Jurkat, Clone E6-1 (cell line): ENCODE measurements at regions not wholly inside any gene's neighbourhood (a gene's known extent, or its start where the extent isn't known, plus 50 kb on each side); places are given as distances from the start of the nearest gene placed in this dataset.
"Not testable (repeated sequence)": the region's sequence is repeated elsewhere in the genome, so short reads cannot be mapped to it uniquely, and the experiment has no call there.

ENCODE experiments used
- DNase-seq: peaks from one replicate; pipeline ENCODE4 v3.0.0-alpha.2; 2011; ENCODE audit warnings: low read depth, low spot score
- H3K4me3 ChIP-seq: 2 replicates; pipeline ENCODE4 v1.5.1; 2011; ENCODE audit warnings: mild to moderate bottlenecking, low read length, control low read depth, moderate library complexity

DNA sequence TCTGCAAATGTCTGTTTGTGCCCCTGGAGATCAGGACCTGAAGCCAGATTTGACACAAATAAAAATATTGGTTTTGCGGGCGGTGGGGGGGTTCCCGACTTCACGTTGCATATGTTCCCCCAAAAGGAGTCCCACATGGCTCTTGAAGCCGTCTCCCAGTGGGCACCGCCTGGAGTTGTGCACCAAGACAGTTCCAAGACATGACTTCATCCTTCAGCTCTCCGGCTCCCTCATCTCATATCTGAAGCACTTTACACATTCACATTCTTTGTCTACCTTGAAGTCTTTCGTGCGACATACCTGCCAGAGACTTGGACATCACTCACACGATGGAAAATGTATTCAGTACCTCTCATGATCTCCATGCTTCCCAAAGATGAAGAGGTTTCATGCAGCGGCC lies 362.8 kb upstream of the FOXK1 start:
- no peak for DNase-seq
- H3K4me3 ChIP-seq = no peak overlapping the region

DNA sequence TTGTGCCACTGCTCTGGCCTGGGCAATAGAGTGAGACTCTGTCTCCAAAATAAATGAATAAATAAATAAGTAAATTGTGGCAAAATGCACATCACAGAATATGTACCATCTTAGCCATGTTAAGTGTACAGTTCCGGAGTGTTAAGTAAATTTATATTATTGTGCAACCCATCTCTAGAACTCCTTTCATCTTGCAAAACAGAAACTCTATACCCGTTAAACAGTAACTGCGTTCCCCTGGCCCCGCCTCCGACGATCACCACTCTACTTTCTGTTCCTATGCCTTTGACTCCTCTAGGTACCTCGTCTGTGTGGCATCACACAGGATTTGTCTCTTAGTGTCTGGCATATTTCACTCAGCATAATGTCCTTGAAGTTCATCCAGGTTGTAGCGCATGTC lies 356.4 kb upstream of the FOXK1 start:
- no peak for DNase-seq
- H3K4me3 ChIP-seq = no peak overlapping the region

DNA sequence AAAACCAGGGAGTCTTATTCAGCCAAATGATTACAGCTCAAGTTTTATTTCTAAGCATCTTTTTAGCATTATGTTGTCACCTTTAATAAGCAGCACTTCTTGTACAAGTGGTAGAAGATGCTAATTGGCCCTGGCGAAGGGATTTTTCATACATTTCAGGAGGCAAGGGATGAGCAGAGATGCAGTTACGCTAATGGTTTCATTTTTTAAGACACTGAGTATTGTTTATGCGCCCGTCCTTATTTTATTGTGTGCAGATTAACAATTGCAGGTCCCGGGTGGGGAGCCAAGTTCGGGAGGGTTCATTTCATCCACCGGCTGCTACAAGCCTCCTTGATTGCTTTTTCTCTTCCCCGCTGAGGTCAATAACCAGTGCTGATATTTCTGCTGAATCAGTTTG lies 350.4 kb upstream of the FOXK1 start:
- no peak overlapping the region for H3K4me3 ChIP-seq
- no peak for DNase-seq

DNA sequence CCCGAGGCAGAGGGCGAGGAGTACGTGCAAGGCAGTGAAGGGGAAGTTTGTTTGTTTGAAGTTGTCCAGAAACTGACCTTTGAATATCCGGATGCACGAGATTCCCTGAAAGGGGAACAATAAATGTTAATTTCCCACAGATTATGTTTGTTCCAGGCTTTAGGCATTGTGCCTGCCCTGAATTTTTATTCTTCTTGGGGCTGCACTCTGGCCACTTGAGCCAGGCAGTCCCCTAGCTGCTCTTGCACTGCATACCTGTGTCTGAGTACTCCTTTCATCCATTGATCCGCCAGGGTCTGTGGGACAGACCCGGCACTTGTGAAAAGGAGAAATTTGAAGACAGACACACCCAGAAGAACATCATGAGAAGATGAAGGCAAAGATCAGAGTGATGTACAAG lies 343.5 kb upstream of the FOXK1 start:
- no peak for DNase-seq
- no peak overlapping the region for H3K4me3 ChIP-seq

DNA sequence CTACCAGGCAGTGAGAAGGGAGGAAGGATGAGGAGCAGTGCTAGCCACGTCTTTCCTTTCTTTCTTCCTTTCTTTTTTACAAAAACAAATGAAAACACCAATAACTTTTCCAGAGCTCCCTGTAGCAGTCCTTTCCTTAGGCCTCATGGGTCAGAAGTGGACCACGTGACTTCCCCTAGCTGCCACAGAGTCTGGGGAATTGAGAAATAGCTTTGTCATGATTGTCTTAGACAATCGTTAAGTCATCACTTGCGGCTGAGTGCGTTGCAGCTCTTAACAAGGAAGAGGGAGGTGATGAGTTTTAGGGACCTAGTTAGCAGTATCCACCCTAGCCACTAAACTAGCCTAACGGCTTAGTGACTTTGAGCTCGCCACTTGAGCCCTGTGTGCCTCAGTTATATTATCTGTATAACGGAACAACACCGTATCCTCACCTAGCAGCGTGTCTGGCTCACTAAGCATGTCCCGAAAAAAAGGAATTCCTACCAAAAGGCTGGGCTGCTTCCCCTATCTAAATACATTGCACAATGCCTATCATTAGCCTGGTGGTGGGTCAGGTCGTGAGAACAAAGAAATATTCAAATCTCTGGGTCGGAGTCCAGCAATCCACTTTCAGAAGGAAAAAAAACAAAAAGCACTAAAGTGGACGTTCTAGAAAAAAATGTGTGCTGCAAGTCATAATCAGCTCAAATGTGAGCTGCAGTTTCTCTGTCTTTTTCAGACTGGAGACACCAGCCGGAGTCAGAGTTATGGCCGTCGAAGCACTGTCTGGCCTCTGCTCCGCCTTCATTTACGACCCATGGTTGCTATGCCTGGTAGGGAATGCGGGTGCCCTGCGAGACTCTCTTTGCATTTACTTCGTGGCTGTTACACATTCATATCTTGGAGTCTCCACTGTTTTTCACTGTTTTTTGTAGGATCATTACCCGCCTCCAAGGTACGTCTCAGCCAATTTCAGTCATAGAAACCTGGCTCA lies 338.5 kb upstream of the FOXK1 start:
- no peak overlapping the region for H3K4me3 ChIP-seq
- DNase-seq = no peak

DNA sequence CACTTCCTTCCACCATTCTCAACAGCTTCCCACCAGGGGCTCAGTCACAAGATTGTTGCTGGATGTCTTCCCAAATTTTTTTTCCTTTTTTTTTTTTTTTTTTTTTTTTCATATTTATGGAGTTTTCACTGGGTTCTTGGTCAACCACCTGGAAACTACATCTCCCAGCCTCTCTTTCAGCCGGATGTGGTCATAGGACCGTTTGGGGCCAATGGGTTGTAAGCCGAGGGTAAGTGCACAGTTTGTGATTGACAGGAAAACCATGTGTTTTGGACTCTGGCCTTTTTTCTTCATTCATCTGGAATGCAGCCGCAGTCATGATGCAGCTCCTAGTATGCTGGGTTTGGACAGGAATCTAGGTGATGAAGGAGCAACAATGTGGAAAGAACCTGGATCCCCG lies 337.1 kb upstream of the FOXK1 start:
- DNase-seq = no peak
- H3K4me3 ChIP-seq = no peak overlapping the region

DNA sequence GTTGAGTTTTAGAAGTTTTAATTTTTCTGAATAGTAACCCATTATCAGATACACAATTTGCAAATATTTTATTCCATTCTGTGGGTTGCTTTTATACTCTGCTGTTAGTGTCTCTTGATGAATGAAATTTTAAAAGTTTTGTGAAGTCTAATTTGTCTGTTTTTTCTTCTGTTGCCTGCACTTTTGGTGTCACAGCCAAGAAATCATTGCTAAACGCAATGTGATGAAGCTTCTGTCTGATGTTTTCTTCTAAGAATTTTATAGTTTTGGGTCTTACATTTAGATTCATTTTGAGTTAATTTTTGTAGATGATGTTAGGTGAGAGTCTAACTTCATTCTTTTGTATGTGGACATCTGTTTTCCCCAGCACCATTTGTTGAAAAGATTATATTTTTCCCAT lies 330.0 kb upstream of the FOXK1 start:
- H3K4me3 ChIP-seq = no peak overlapping the region
- no peak for DNase-seq

DNA sequence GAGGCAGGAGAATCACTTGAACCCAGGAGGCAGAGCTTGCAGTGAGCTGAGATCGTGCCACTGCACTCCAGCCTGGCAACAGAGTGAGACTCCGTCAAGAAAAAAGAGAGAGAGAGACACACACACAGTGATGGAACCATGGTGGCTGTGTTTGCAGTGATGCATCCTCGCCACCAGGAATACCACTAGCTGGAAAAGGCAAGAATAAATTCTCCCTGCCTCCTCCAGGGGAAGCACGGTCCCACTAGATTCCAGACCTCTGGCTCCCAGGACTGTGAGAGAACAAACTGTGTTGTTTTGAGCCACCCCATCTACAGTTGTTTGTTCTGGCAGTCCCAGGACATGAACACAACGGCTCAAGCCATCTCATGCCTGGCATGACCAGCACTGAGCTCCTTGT lies 320.3 kb upstream of the FOXK1 start:
- no peak for DNase-seq
- H3K4me3 ChIP-seq = no peak overlapping the region

DNA sequence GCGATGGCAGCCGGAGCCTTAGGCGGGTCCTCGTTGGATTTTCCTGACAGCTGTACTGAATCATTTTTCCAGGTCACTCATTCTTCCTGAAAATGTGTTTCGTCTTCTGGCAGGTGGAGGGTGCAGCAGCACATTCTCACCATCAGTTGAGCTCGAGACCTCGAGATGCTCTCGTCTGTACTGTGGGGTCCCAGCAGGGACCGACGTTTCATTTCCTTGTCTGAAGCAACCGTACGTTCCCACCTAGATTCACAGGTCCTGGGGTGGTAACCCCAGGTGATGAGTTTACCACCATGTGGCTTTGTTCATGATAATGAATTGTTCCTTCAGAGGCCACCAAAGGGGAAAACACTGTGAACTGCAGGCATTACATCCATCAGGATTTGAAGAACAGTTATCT lies 298.5 kb upstream of the FOXK1 start:
- H3K4me3 ChIP-seq = no peak overlapping the region

DNA sequence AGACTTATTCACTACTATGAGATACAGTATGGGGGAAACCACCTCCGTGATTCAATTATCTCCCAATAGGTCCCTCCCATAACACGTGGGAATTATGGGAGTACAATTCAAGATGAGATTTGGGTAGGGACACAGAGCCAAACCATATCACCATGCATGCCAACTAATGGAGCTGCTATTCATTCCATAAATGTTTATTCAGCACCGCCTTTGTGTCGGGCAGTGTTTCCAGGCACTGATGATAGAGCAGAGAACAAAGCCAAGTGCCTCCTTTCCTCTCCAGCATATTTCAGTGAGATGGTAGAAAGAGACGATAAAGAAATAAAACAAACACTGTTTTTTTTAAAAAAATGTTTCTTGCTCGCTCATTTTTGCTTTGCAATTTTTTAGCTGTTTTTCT lies 295.9 kb upstream of the FOXK1 start:
- no peak overlapping the region for H3K4me3 ChIP-seq
- DNase-seq = no peak

More for the DNA sequence above, 298.5 kb upstream of the FOXK1 start:
- DNase-seq = no peak

DNA sequence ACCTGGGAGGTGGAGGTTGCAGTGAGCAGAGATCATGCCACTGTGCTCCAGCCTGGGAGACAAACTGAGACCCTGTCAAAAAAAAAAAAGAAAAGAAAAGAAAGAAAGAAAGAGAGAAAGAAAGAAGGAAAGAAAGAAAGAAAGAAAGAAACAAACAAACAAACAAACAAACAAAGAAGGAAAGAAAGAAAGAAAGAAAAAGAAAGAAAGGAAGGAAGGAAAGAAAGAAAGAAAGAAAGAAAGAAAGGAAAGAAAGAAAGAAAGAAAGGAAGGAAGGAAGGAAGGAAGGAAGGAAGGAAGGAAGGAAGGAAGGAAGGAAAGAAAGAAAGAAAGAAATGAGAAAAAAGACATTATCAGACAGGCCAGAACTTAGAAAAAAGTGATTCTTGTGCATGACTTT lies 291.0 kb upstream of the FOXK1 start:
- DNase-seq, H3K4me3 ChIP-seq: not testable (repeated sequence)

DNA sequence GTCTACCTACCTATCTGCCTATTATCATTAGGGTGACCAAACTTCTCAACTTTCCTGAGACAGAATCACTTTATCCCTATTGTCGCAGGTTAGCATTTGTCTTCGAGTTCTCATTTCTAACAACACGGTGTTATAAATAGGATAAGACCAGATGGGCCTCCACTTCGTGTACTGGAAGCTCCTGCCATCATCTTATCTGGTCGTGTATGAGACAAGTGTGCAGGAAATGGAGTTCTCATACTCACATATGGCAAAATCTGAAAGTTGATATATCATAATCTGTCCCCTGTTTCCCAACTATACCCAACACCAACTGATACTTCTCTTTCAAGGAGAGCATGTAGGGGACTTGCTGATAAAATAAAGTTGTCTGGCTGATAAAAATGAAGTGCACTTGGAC lies 287.4 kb upstream of the FOXK1 start:
- H3K4me3 ChIP-seq = no peak overlapping the region
- no peak for DNase-seq

DNA sequence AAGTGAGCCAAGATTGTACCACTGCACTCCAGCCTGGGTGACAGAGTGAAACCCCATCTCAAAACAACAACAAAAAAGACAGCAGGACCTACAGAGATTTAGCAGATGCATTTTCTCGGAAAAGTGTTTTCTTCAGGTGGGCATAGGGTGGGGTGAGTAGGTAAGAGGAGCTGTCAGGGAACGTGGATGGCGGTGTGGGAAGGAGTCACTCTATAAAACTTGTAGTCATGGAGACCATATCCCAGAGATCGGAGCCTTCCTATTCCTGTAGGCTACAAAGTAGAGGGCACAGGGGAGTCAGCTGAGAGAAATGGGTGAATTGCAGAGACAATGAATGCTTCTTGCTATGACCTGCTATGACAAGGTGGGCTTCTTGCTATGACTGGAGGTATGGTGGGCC lies 283.0 kb upstream of the FOXK1 start:
- DNase-seq = no peak
- no peak overlapping the region for H3K4me3 ChIP-seq

DNA sequence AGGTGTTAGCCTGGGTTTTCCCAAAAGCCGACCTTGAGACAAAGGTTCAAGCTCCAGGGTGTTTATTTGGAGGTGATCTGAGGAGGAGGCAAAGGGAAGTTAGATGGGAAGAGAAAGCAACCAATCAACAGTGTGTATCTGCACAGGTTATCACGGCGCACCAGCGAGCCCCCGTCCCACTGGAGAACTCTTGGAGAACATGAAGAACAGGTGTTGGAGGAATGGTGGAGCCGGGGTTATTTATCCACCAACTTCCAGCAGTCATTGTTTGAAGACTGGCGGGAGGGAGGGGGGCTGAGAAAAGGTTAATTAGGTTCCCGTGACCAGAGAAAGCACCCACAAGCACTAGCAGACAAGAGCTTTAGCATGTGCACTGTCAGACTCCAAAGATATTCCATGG lies 282.5 kb upstream of the FOXK1 start:
- H3K4me3 ChIP-seq = no peak overlapping the region
- DNase-seq = no peak

DNA sequence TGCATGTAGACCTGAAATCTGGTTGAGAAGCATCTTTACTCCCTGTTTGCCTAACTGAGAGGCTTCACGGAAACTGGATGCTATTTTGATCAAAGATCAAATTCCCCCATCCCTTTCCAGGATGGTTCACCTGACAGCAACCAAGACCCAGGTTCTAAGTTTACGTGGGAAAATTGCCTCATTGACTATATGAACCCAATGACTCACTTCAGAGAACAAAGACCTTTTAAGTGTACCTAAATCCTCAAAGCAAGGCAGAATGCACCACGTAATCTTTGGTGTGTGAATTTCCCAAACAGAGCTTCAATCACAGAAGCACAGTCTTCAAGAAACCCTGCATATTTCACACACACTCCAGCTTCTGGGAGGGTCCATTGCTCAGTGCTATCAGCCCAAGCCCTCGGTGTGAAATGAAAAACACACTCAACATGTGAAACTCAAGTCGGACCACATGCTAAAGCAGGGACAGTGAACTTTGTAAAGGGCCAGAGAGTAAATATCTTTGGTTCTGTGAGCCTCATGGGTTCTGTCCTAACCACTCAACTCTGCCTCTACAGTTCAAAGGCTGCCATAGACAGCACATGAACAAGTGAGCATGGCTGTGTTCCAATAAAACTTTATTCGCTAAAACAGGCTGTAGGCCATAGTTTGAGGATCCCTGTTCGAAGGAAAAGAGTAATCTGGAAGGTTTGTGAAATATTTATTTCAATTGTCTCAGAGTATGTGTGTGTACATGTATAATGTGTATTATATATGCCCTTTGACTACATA lies 275.6 kb upstream of the FOXK1 start:
- no peak for DNase-seq
- no peak overlapping the region for H3K4me3 ChIP-seq

DNA sequence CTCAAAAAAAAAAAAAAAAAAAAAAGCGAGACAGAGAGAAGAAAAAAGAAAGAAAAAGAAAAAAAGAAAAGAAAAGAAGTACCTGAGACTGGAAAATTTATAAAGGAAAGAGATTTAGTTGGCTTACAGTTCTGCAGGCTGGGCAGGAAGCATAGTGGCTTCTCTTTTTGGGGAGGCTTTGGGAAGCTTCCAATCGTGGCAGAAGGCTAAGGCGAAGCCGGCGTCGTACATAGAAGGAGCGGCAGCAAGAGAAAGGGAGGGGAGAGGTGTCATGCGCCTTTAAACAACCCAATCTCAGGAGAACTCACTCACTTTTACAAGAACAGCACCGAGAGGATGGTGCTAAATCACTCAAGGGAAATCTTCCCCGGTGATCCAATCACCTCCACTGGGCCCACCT lies 272.1 kb upstream of the FOXK1 start:
- no peak overlapping the region for H3K4me3 ChIP-seq
- no peak for DNase-seq

DNA sequence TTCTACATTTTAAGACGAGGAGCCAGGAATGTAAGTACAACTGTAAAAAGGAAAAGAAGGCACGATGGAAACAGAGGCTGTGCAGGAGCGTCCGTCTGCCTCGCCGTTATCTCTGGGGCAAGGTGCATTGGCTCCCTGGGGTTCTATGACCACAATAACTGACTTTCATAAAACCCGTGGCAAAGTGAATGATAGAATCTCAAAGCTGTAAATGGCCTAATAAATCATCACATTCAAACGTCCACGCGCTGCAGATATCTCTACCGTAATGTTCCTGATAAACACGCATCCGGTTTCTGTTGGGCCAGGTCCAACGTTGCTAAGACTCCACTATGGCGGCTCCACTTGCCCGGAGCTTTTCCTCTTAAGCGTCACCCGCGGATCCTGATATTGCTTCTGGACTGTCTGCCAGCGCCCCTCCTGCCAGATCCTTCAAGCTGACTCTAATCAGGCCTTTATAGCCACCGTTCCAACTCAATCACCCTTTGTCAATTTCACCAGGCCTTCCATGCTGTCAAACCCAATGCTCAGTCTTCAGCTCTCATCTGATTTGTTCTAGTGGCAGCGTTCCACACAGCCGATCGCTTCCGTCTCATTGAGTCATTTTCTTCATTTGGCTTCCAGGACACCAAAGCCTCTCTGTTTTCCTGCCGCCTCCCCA lies 265.6 kb upstream of the FOXK1 start:
- no peak overlapping the region for H3K4me3 ChIP-seq
- DNase-seq = no peak

DNA sequence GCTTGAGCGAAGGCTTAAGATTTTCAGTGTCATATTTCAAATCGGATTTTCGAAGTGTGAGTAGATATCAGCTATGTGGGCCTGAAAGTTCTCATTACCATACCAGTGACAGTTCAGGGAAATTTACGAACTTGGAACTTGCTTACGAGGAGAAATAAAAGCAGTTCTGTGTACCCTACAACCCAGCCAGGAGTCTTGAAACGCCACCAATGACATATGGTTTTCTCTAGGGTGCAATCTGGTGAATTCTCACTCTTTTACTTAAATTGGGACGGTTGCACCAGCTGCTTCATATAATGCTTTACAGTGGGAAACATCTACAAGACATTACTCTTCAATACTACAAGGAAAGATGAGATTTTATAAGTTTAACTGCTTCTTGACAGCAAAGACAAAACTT lies 253.6 kb upstream of the FOXK1 start:
- no peak overlapping the region for H3K4me3 ChIP-seq
- DNase-seq = no peak

DNA sequence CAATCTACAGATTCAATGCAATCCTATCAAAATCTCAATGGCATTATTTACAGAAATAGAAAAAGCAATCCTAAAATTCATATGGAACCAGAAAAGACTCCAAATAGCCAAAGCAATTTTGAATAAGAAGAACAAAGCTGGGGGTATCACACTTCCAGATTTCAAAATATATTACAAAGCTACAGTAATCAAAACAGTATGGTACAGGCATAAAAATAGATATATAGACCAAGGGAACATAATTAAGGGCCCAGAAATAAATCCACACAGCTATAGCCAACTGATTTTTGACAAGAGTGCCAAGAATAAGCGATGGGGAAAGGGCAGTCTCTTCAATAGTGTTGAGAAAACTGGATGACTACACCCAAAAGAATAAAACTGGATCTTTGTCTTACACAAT lies 251.9 kb upstream of the FOXK1 start:
- H3K4me3 ChIP-seq = no peak overlapping the region
- DNase-seq = no peak

DNA sequence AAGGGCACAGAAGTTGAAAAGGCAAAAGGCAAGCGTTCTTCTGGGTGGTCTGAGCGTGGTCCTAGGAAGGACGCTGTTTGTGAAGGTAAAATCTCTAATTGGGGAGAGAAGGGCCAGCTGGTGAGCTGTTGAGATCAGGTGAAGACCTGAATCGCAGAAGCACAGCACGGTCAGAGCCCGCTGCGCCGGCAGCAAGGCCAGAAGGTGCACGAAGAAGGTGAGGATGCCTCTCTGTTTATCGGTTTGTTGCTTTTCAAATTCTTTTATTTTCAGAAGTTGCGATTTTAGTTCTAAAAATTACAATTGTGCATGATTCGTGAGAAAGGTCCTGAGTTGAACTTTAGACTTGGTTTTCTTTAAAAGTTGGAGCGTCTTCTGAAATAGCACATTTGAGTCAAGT lies 247.8 kb upstream of the FOXK1 start:
- no peak overlapping the region for H3K4me3 ChIP-seq
- no peak for DNase-seq
